HG03103 (cell line): ENCODE measurements at regions not wholly inside any gene's neighbourhood (a gene's known extent, or its start where the extent isn't known, plus 50 kb on each side); places are given as distances from the start of the nearest gene placed in this dataset.

ENCODE experiments used
- ATAC-seq: cut with Tn5 transposase; IDR thresholded peaks from one replicate; pipeline ENCODE4 v1.9.1; 2021; ENCODE audit warnings: low read depth; ENCODE audit not compliant: unreplicated experiment

DNA sequence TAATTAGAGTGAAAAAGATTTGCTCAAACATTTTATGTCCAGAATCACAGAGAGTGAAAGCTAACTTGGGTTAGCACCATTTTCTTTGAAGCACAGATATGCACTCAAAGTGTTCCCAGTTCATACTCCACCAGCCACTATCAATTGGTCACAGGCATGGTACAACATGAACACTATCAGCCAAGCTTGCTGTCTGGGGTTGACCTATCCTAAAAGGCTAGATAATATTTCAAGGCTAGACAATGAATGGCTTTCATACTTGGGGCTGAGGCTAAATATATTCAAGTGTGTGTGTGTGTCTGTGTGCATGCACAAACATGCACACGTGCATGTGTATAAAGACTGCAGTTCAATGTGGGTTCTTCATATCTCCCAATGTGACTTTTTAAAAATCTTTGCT, 783.0 kb upstream of the GJE1 start:
- no peak for ATAC-seq

DNA sequence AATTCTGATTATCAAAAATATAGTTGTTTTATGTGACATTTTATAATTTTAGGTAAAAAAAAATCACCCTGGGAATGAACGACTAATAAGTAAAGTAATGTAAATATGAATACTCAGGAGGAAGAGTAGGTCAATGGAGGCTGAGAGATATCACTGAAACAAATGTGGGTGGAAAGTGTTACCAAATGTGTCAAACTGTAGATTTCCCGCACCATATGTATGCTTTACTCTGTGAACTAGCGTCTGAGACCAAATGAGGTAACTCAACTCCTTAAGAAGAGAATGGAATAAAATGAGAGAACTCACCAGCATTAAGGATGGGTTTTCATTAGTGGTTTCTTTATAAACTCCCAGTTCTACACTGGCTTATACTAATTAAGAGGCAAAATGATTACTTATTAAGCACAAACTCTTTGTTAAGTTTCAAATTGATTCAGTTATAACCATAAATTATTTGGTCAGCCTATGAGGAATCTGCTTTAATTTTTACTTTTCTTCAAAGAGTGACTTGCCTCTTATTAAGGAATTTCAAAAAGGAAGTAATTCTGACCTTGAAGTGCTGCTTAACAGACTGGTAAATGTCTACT, 784.7 kb upstream of the GJE1 start:
- ATAC-seq = no peak

DNA sequence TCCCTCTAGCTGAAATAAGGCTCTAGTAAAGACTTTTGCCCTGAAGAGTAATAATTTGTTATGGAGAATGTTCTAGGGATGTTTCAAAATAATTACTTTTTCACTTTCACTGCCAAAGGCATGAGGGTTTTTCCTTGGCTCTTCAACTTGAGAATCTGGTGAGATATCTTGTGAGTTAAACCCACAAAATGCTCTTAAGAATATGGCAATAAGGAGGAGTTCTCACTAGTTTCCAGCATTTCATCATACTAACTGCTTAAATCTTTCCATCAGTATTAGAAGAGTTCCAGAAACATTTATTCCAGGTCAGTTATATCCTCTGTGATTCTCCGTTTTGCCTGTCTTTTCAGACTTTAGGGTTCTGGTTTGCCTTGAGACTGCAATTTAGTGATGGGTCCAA, 785.6 kb upstream of the GJE1 start:
- no peak for ATAC-seq

DNA sequence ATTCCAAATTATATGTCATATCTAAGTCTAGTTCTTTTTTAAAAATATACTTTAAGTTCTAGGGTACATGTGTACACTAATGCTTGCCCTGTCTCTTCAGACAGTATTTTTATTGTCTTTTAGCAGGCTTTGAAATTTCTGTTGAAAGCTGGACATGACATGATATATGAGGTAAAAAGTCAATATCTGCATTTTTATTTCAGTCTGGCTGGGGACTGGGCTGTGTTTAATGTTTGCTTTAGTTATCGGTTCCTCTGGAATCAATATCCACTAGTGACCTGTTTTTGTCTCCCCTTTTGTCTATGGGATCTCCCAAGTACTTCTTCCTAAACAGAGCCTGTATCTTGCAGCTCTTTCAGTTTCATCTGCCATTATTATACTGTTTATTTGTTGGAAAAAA, 786.2 kb upstream of the GJE1 start:
- no peak for ATAC-seq

DNA sequence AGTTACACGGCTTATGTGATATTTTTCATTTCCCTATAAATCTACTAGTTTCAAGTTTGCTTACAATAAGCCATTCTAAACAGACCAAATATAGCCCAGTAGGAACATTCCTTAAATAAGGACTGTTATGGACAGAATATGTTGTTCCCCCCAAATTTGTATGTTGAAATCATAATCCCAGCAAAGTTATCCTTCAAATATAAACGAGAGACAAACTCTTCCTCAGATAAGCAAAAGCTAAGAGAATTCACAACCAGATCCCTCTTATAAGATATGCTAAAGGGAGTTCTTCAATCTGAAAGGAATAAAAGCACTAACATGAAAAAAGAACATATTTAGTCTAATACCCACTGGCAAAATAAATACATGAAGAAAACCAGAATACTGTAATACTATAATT, 795.5 kb upstream of the GJE1 start:
- no peak for ATAC-seq

DNA sequence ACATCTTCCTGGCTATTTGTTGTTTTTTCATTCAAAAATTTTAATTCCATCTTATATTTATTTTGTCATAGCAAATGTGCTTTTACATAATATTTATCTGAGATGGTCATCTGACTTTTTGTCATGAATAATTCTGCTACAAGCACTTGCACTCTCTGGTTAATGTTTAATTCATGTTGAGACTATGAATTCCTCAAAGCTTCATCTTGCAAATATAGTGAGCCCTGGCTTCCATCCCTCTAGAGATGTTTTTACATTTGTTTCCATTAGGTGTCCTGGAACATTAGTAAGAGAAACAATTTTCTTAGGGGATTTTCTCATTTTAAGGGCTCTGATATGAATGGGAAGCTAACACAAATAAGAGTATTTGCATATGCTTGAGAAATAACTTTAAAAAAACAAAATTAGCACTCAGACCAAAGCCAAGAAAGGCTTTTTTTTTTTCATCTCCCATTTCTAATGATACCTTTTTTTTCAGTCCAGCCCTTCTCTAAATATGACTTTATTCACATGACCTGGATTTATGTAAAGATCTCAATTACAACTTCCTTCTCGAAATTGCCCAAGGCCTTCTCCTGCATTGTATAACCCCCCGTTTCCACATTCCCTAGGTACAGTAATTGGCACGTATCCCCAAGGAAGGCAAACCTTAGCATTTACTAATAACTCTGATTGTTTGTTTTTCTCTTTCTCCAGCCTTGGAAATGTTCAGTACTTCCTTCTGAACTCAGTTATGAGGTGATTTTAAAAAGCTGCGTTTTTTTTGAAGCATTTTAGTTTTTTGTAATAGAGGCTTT, 797.0 kb upstream of the GJE1 start:
- no peak for ATAC-seq

DNA sequence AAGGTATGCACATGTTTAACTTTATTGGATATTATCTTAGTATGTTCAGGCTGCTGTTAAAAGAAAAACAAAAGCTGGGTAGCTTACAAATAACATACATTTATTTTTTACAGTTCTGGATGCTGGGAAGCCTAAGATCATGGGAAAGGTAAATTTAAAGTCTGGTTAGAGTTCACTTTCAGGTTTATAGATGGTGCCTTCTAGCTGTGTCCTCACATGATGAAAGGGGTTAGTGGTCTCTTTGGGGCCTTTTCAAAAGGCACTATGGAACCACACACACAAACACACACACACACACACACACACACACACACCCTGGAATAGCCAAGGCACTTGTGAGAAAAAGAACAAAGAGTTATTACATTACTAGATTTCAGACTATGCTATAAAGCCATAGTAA, 805.8 kb upstream of the GJE1 start:
- no peak for ATAC-seq

DNA sequence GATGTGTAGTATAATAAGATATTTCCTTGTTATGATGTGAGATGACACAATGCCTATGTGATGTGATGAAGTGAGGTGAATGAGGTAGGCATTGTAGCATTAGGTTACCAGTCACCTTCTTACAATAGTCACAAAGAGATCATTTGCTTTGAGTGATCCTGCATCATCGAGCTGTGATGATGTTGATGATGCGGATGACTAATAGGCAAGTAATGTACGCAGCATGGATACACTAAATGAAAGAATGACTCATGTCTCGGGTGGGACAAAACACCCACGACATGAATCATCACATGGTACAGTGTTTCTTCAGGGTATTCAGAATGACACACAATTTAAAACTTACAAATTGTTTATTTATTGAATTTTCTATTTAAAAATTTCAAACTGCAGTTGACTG, 806.3 kb upstream of the GJE1 start:
- no peak for ATAC-seq

DNA sequence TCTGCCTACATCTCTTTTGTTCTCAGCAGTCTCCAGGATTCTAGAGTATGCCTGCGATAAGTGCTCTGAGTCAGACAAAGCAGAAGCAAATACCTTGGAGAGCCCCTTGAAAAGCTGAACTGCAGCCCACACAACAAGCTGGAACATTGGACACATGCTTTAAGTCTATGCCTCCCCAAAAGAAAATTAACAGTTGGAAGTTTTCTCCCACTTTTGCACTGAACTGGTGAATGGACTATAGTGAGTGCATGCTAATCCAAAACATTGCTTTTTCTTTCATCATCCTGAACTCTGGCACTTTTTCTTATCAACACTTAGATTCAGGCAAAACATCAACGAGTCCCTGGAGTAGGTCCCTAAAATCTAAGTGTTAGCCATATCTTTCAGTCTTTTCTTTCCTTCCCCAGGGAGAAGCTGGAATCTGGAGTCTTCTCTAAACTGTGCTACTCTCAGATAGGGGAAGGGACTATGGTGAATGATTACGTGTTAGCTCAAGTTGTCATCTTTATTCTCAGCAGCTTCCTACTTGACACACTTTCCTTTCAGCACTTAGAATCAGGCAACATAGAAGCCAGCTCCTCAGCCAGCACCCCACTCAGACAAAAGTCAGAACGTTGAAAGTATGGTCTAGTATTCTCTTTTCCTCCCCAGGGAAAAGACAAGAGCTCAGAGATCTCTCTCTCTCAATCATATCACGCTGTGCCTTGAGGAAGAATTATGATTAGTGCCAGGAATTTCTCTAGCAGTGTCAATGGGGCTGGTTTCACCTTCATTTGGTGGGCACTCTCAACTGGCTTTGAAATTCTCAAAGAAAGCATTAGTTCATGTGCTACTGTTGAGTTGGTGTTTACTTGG, 811.0 kb upstream of the GJE1 start:
- no peak for ATAC-seq

DNA sequence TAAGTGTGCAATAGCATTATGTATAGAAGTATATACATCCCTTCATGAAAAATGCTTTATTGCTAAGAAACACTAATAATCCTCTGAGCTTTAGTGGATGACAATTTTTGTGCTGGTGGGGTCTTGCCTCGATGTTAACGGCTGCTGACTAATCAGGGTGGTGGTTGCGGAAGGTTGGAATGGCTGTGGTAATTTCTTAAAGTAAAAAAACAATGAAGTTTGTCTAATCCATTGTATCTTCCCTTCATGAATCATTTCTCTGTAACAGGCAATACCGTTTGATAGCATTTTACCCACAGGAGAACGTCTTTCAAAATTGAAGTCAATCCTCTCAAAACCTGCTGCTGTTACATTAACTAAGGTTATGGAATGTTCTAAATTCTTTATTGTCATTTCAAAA, 816.5 kb upstream of the GJE1 start:
- ATAC-seq = no peak

DNA sequence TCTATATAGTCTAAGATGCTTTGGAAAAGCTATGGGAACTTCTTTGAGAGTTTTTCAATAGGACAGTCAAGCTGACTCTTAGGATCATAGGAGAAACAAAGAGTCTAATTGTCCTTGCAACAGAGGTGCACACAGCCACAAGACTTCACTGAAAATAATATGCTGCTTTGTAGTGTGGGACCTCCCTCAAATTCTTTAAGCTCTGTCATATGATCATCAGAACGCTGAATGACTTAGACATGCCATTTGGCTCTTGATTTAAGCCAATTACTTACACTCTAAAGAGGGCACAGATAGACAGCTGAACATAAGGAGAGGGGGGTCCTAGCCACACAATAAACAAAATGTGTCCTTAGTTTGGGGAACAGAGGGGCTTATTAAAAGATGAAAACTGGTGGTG, 818.7 kb upstream of the GJE1 start:
- no peak for ATAC-seq

DNA sequence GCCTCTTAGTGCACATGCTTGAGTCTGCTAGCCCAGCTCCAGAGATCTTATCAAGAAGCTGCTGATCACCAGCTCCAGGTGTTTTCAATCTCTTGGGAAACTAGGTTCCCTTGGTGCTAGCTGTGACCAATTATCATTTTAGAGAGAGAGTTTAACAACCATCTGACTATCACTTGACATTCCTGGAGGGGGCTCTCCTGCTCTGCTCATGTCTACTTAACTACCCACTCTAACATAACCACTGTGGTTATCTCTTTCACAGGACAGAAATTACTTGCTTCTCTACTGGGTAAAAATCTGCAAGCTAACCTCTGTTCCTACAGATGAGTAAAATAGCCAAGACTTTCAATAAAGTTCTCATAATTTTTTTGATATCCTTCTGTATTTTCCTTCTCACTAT, 823.4 kb upstream of the GJE1 start:
- no peak for ATAC-seq

DNA sequence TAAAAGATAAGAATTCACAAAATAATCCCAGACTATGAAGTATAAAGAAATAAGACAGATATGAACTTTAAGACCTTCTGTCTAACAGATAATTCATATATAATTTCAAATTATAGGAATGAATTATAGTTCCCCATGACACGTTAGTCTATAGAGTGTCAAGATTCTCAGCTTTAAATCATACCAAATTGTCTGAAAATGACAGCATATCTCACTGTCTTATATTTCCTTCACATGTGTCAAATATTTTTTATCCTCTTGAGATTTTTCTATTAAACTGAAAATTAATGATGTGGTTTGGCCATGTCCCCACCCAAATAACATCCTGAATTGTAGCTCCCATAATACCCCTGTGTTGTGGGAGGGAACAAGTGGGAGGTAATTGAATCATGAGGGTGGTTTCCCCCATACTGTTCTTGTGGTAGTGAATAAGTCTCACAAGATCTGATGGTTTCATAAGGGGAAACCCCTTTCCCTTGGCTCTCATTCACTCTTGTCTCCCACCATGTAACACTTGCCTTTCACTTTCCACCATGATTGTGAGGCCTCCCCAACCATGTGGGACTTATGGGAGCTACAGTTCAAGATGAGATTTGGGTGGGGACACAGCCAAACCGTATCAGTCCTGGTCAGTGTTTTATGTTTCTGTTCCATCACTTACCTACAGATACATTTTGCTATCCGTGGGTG, 825.3 kb upstream of the GJE1 start:
- ATAC-seq = no peak

DNA sequence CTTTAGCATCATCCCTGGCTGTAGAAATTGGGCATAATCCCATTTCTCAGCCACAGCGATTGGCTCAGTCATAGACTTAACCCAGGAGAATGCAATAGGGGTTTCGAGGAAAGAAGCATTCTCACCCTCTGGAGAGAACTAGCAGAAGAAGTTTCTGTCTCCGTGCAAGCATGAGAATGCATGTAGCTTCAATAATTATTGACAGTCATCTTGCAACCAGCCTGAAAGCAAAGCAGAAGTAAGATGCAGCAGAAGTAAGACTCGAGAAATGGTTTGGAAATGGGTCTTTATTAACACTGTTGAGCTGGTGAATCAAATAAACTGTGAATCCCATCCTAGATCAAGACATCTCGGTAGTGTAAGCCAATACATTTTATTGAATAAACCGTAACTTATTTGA, 828.8 kb upstream of the GJE1 start:
- ATAC-seq = no peak

DNA sequence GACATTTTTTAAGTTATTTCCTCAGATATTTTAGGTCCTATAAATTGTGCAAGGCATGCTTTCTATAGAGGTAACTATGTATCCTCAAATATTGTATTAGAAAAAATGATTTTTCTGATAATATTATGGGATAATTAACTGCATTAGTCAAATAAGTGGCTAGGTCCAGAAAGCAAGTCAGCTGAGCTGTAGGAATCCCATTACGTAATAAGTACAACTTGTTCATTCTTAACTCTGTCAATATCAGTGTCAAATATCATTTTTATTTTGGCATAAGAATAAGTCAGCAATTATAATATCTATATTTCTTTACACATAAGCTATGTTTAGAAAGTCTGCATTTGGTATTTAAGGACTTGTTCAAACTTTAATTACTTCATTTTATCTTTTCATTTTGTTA, 830.9 kb upstream of the GJE1 start:
- no peak for ATAC-seq

DNA sequence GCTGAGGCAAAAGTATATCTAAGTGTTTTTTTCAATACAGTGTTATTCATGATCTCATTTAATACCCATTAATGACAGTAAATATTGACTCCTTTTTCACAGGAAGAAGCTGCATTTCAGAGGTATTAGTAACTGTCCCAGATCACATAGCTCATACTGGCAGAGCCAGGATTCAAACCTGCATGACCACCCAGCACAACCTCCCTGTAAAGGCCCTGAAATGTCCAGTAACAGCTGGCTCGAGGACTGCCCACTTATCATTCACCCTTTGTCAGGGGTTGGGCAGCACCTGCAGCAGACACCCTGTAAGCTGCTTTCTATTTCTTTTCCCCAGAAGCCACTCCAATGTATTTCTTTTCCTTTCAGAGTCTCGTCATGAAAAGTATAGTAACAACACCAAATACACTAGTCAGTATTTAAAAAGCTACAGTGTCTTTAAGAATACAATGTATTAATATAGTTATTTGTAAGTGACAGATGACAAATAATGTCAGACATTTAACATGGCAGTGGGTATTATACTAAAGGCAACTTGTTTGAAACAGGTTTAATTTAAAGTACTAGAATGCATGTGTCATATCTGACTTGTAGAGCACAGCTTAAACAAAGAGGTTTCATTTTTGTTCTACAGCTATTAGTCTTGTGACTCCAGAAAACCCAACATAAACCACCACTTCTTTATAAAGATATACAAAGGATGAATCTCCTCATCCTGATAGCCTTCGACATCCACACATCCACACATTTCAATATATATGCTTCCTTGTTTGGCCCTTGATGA, 841.6 kb upstream of the GJE1 start:
- ATAC-seq = no peak

DNA sequence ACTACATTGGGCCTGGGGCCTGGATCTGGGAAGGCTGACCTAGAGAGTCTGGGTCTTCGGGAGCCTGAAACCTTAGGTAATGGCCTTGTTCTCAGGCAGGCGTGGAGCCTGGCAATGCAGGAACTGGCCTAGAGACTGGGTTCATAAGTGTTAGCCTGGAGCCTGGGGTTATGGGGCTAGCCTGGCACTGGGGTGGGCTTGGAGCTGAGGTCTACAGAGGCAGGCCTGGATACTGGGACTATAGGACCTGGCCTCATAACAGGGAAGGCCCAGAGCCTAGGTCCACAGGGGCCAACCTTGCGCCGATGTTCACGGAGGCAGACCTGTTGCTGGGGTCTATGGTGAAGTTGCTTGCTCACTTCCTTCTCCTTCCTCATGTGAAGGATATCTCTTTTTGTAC, 843.8 kb upstream of the GJE1 start:
- ATAC-seq = no peak

DNA sequence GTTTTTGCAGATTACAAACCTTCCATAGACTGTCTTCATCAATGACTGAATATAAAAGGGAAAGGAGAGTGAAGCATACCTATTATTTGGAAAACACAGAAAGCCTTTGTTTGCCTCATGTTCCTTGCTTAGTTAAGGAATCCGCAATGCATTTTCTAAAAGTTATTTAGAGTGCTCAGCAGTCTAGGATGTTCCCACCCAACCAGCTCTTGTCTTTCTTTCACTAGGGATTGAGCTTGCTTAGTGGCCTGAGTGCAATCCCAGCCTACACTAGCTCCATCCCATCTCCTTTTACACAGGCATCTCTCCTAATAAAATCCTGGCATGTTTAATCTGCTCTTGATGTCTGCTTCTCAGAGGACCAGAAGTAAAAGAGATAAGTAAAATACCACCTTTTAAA, 850.5 kb upstream of the GJE1 start:
- ATAC-seq = no peak

DNA sequence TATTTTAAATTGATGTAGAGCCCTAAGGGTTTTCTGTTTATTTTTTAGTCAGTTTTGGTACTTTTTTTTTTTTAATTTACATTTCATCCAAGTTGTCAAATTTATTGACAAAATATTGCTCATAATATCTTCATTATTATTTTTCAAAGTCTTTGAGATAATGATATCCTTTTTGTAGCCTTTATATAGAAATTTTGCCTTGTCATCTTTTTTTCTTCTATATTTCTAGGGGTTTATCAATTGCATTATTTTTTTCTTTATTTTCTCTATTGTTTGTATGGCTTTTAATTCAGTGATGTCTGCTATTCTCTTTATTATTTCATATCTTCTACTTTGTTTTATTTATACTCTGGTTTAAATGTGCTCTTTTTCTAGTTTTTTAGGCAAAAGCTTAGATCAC, 863.0 kb upstream of the GJE1 start:
- no peak for ATAC-seq

DNA sequence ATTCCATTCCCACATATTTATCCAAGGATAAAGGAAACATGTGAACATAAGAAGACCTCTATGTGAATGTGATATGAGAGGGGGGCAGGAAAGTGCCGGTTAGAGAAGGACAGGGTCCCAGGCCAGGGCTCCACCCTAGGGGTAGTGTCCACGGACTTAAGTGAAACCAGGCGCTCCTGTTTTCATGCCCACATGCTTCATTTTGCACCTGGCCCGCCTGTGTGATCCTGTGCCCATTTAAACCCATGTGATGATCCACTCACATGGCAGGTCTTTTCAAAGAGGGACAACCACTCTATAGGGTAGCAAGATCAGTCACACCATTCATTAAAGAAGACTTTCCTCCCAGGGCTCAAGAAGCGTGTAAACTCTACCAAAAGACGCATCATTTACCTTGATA, 865.3 kb upstream of the GJE1 start:
- no peak for ATAC-seq
